H1 (cell line): ENCODE measurements at regions not wholly inside any gene's neighbourhood (a gene's known extent, or its start where the extent isn't known, plus 50 kb on each side); places are given as distances from the start of the nearest gene placed in this dataset.

Experiments used
- CTBP2 ChIP-seq: IDR thresholded peaks from 2 replicates; pipeline ENCODE4 v1.7.0; 2011; ENCODE audit warnings: borderline replicate concordance, mild to moderate bottlenecking, moderate library complexity, mixed read lengths, low read length; ENCODE audit not compliant: insufficient read depth, insufficient read length
- JUN ChIP-seq: IDR thresholded peaks from 2 replicates; pipeline ENCODE4 v1.6.1; 2011; ENCODE audit warnings: low read depth, mild to moderate bottlenecking, improper control_type of control experiment, low read length
- NANOG ChIP-seq: IDR thresholded peaks from 2 replicates; pipeline ENCODE4 v1.6.1; 2011; ENCODE audit warnings: low read length, low read depth, mild to moderate bottlenecking, inconsistent platforms; ENCODE audit not compliant: insufficient read depth, poor library complexity, severe bottlenecking
- TF ChIP-seq, protein P1 (sequence below): IDR thresholded peaks from 2 replicates; pipeline ENCODE4 v1.6.1; 2012; ENCODE audit warnings: low read length, inconsistent platforms
- TF ChIP-seq, protein P2 (sequence below): IDR thresholded peaks from 2 replicates; pipeline ENCODE4 v1.6.1; 2012; ENCODE audit warnings: inconsistent platforms

DNA sequence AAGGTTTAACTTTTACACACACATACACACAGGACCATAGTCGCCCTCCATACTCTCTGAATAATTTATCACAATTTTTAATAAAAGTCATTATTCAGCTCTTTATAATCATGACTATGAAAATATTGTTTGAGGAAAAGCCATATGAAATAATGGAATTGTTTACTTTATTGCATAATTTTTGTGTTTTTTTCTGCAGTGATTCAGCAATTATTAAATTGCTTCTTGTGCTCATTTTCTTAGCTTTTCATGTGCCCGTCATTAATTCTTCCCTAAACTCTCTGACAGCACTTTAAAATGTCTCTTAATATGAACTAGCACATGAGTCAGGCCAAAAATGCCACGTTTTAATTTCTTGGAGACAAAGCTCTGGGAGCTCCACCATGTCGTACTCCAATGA, 77.5 kb upstream of the ALX4 start (continued):
- TF ChIP-seq, protein P1, sequence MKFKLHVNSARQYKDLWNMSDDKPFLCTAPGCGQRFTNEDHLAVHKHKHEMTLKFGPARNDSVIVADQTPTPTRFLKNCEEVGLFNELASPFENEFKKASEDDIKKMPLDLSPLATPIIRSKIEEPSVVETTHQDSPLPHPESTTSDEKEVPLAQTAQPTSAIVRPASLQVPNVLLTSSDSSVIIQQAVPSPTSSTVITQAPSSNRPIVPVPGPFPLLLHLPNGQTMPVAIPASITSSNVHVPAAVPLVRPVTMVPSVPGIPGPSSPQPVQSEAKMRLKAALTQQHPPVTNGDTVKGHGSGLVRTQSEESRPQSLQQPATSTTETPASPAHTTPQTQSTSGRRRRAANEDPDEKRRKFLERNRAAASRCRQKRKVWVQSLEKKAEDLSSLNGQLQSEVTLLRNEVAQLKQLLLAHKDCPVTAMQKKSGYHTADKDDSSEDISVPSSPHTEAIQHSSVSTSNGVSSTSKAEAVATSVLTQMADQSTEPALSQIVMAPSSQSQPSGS = no peak
- TF ChIP-seq, protein P2, sequence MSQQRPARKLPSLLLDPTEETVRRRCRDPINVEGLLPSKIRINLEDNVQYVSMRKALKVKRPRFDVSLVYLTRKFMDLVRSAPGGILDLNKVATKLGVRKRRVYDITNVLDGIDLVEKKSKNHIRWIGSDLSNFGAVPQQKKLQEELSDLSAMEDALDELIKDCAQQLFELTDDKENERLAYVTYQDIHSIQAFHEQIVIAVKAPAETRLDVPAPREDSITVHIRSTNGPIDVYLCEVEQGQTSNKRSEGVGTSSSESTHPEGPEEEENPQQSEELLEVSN = no peak
- no peak for TF ChIP-seq NANOG
- TF ChIP-seq JUN = no peak
- TF ChIP-seq CTBP2 = no peak
